NCI-H2196 treated with DMSO at 0.1 percent for 48 hours (cell line): ENCODE measurements at regions not wholly inside any gene's neighbourhood (a gene's known extent, or its start where the extent isn't known, plus 50 kb on each side); places are given as distances from the start of the nearest gene placed in this dataset.
"Not testable (repeated sequence)": the region's sequence is repeated elsewhere in the genome, so short reads cannot be mapped to it uniquely, and the experiment has no call there.

ENCODE experiments used
- DNase-seq: peaks from one replicate; lab custom pipeline; 2025; ENCODE audit not compliant: unreplicated experiment; lab: John Stamatoyannopoulos, UW

DNA sequence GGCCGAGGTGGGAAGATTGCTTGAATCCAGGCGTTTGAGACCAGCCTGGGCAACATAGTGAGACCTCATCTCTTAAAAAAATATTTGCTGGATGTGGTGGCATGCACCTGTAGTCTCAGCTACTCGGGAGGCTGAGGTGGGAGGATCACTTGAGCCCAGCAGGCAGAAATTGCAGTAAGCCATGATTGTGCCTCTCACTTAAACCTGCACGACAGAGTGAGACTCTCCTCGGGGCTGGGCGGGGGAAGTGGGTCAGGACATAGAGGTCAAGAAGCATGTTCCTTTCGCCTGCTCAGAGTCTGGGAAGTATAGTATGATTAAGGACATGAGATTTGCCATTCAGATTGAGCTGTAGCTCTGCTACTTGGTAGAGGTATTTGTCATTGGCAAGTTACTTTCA, 52.3 kb downstream of the SEPTIN7 start:
- not testable (repeated sequence) for DNase-seq

DNA sequence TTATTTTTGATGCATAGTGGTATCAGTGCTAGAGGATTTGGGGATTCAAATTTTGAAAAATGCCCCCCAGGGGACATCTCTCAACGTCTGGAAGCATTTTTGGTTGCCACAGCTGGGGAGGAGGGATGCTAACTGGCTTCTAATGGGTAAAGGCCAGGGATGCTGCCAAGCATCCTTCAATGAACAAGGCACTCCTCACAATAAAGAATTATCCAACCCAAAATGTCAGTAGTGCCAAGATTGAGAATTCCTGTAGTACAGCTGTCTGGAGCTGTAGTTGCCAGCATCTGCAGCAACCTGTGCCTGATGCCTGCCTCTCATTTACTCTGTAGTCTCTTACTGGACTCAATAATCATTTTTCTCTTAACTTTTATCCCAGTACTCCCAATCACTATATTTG, 53.5 kb downstream of the SEPTIN7 start:
- DNase-seq: no peak

DNA sequence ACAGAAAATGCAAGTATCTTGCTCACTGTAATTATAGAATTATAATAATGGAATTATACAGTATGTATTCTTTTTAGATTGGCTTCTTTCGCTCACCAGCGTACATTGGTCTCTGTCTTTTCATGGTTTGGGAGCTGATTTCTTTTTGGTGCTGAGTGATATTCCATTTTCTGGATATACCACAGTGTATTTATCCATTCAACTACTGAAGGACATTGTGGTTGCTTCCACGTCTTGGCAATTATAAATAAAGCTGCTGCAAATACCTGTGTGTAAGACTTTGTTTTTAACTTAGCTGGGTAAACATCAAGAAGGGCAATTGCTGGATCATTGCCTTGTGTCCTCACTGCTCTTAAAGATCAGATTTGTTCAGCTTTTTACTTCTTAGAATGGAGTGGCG, 55.3 kb downstream of the SEPTIN7 start:
- DNase-seq: no peak

- DNase-seq: no peak
These were observed 59.8 kb downstream of the SEPTIN7 start for GRCh38 chr7:35860664-35861063.

GRCh38 chr7:35865287-35865686, 64.4 kb downstream of the SEPTIN7 start:
- DNase-seq: no peak

GRCh38 chr7:35866186-35866585, 65.3 kb downstream of the SEPTIN7 start:
- no peak for DNase-seq

DNA sequence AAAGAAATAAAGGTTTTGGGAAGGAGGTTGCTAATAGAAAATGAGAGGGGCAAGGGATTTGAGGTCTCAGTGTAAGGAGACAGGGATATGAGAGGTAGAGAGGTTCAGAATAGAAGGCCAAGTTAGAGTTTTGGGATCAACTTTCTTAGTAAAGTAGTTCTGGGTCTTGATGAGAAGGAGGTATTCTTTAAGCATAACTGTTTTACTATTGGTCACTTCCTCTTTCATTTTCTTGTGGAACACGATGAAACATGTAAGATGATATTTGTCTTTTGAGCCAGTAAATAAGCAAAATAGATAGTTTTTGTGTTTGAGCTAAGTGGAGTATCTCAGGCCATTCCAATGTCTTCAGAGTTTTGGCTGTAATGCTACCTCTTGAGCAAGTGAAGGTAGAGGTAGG, 68.3 kb downstream of the SEPTIN7 start:
- DNase-seq: not testable (repeated sequence)

DNA sequence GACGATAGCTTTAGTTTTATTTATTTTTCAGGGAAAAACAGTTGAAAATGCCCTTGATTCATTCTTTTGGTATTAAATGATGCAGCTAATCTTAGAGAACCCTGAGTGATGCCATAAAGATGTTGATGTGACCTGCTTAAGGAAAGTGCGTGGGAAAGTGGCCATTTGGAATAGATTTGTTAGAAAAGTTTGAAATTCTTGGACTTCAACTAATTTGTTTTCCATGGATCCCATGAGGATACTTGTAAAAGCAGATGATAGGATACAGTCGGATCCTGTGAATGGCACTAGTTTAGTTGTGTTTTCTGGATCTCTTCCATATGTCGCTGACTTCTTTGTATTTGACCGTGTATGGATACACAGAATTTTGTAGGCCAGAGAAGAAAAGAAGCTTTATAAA, 69.0 kb downstream of the SEPTIN7 start:
- DNase-seq: no peak

GRCh38 chr7:35871856-35872255, 71.0 kb downstream of the SEPTIN7 start:
- DNase-seq: no peak

GRCh38 chr7:35874886-35875285, 74.0 kb downstream of the SEPTIN7 start:
- DNase-seq: no peak

GRCh38 chr7:35875292-35875691, 74.4 kb downstream of the SEPTIN7 start:
- DNase-seq: no peak

DNA sequence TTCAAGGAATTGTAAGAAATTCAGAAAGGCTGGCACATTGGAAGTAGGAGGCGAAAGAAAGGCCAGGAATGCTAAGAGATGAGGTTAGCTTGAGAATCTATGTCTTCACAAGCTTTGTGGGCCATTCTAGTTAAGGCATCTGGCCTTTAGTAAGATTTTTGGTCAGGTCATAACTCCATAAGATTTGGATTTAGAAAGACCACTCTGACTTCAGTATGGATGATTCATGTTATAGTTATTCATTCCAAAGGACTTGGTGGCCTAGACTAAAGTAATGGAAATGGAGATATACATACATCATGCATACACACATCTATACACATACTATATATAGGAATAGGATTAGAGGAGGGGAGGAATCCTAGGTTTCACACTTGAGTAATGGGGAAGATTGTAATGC, 77.5 kb downstream of the SEPTIN7 start:
- no peak for DNase-seq

GRCh38 chr7:35887430-35887829, 86.6 kb downstream of the SEPTIN7 start:
- not testable (repeated sequence) for DNase-seq

DNA sequence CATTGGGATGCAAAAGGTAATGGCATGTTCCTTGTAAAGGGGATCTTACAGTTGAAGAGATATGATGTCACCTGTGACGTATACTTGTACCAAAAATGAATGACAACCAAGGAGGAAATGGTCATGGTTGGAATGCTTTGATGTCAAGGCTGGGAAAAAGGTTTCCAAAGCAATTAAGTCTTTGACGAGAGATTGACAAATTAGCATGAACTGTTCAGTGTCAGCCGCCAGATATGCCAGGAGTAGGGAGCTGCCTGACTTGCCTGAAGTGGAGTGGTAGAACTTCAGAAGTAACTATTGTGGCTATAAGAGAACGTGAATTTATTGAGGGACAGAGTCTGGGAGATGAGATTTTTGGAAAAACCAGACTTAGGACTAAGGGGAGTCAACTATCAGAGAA, 88.1 kb downstream of the SEPTIN7 start:
- no peak for DNase-seq

DNA sequence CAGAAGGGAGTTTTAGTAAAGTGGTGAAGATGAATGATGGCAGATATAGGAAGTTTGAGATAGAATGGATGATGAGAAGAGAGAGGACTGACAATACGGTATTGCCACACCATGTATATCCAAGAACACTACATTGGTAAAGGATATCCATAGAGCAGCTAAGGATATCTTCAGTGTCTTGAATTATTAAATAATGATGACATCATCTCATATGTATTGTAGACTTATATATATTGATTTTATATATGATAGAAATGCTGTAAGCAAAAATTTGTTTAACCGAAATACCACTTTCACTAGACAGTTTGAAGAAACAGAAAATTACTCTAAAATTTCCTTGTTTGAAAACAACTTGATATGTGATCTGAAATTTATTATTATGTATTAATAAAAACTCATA, 89.0 kb downstream of the SEPTIN7 start:
- DNase-seq: no peak

- DNase-seq: no peak
These were observed 90.4 kb downstream of the SEPTIN7 start for GRCh38 chr7:35891004-35891830.

- no peak for DNase-seq
These were observed 92.8 kb downstream of the SEPTIN7 start for GRCh38 chr7:35893649-35894048.

- no peak for DNase-seq
These were observed 93.9 kb downstream of the SEPTIN7 start for GRCh38 chr7:35894721-35895120.

- DNase-seq: no peak
These were observed 99.8 kb downstream of the SEPTIN7 start for GRCh38 chr7:35900651-35901050.

- no peak for DNase-seq
These were observed 104.7 kb downstream of the SEPTIN7 start for GRCh38 chr7:35905555-35905954.

DNA sequence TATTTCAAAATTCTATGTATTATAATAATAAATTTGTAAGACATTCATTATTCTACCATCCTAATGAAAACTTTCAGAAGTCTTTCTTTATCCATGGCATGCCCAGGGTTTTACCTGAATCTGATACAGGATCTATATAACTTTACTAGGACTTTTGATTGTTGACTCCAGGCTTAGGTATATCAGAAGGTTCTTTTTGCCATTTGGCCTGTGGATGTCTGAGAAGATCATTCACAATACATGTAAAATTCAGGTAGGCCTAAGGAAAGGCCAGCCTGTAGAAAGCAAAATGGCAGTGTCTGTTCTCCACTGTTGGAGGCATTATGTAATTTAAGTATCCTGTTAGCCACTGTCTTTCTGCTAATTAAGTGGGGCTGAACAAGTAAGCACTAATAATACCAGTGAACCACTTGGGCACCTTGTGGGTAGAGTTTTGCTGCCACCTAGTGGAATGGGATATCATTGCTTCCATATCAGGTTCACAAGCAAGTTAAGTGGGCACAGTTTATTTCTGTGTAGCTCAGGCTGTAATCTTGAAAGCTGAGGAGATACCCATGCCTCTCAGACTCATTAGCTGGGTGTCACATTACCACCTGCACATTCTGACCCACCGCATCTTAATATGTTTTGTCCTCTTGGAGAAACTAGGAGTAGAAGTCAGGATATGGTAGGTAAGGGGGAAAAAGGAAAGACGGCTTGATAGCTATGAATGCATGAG, 105.5 kb downstream of the SEPTIN7 start:
- DNase-seq: peak; percentile 49
